GM21390 (cell line): ENCODE measurements at regions not wholly inside any gene's neighbourhood (a gene's known extent, or its start where the extent isn't known, plus 50 kb on each side); places are given as distances from the start of the nearest gene placed in this dataset.
"Not testable (repeated sequence)": the region's sequence is repeated elsewhere in the genome, so short reads cannot be mapped to it uniquely, and the experiment has no call there.

Source experiments
- ATAC-seq: cut with Tn5 transposase; IDR thresholded peaks from one replicate; pipeline ENCODE4 v1.9.1; 2021; ENCODE audit not compliant: unreplicated experiment

GRCh38 chr1:143644035-143644434 lies 327.8 kb downstream of the FAM72C start:
- not testable (repeated sequence) for ATAC-seq

- no peak for ATAC-seq
Observed at GRCh38 chr1:143643148-143643885, 328.5 kb downstream of the FAM72C start.

- no peak for ATAC-seq
Observed at GRCh38 chr1:143625886-143626285, 345.9 kb downstream of the FAM72C start.

DNA sequence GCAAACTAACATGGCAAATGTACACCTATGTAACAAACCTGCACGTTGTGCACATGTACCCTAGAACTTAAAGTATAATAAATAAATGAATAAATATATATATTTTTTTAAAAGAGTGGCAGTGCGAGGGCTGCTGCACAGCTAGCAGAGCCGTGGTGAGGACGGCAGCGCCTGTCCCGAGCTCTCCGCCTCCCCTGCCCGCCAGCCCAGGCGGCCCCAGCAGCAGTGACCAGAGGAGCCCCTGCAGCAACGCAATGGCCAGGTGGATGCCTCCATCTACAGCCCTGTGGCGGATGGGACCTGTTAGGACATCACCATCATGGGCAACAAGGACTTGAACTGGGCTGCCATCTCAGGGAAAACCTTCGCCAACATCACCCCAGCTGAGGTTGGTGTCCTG lies 351.9 kb downstream of the FAM72C start:
- ATAC-seq = no peak

DNA sequence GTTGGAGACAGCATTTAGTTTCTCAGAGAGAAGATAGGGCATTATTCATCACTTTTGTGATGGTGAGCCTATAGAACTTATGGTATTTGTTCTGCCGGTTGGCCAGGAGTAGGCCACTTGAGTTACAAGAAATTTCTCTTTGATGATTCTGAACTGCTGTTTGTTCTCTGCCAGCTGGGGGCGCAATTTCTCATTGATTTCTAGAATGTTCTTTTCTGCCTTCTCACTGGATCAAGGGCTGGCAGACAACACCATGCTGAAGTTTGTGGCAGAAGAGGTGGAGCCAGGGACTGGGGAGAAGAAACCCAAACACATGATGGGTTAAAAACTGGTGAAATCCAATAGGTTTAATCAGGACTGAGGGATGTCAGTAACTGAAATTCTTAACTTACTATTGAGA lies 360.6 kb downstream of the FAM72C start:
- no peak for ATAC-seq

- ATAC-seq = no peak
Observed at GRCh38 chr1:143610196-143610595, 361.6 kb downstream of the FAM72C start.

DNA sequence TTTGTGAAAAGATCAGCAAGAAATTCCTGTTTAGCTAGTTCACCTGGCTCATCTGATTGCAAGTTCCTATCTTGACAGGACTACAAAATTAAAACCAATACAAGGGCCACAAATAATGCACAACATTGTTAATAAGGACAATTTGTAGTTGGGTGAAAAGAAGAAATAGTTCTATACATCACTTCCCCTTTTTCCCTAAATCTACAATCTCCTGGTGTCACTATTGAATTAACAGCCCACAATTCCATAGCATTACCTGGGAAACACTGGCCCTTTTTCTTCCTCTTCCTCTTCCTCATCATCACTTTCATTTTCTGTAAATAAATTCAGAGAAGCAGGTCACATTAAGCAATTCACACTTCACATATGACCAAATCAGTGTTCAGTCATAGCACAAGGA lies 366.9 kb downstream of the FAM72C start:
- ATAC-seq = no peak

- ATAC-seq = no peak
Observed at GRCh38 chr1:143584508-143584907, 387.3 kb downstream of the FAM72C start.

DNA sequence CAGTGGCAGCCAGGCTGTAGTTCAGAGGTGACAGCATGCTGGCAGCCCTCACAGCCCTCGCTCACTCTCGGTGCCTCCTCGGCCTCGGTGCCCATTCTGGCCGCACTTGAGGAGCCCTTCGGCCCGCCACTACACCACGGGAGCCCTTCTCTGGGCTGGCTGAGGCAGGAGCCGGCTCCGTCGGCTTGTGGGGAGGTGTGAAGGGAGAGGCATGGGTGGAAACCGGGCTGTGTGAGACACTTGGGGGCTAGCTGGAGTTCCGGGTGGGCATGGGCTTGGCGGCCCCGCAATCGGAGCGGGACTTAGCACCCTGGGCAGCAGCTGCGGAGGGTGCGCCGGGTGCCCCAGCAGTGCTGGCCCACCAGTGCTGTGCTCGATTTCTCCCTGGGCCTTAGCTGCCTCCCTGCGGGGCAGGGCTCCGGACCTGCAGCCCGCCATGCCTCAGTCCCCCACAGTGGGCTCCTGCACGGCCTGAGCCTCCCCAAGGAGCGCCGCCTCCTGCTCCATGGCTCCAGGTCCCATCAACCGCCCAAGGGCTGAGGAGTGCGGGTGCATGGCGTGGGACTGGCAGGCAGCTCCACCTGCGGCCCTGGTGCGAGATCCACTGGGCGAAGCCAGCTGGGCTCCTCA lies 396.8 kb downstream of the FAM72C start:
- ATAC-seq = no peak

- not testable (repeated sequence) for ATAC-seq
Observed at GRCh38 chr1:143572661-143573060, 399.1 kb downstream of the FAM72C start.

- not testable (repeated sequence) for ATAC-seq
Observed at GRCh38 chr1:143563761-143564160, 408.0 kb downstream of the FAM72C start.

DNA sequence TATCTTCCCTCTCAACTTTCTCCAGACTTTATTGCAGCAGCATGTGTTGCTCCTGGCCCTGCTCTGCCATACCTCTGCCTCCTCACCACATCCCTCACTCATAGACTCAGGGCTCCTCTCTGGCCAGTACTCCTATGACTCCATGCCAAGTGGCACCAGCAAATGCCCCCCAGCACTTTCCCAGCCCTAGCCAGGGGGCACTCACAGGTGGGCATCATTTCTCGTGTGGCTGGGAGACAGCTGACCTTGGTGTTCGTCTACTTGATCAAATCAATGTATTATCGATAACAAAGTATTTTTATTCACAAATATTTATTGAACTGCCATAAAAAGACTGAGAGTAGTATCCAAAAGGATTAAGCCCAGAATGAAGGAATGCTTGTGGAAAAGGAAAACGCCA lies 418.2 kb downstream of the FAM72C start:
- ATAC-seq = no peak

DNA sequence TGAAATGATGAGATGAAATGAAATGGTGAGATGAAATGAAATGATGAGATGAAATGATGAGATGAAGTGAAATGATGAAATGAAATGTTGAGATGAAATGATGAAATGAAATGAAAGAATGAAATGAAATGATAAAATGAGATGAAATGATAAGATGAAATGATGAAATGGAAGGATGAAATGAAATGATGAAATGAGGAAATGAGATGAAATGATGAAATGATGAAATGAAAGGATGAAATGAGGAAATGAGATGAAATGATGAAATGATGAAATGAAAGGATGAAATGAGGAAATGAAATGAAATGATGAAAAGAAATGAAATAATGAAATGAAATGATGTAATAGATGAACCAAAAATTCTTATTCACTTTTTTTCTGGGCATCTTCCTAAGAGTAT lies 467.1 kb downstream of the FAM72C start:
- ATAC-seq = not testable (repeated sequence)

DNA sequence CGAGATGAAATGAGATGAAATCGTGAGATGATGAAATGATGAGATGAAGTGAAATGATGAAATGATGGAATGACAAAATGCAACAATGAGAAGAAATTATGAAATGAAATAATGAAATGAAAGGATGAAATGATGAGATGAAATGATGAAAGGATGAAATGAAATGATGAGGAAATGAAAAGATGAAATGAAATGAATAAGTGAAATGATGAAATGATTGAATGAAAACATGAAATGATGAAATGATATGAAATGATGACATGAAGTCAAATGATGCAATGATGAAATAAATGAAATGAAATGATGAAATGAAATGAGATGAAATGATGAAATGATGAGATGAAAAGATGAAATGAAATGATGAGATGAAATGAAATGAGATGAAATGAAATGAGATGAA lies 467.7 kb downstream of the FAM72C start:
- not testable (repeated sequence) for ATAC-seq

DNA sequence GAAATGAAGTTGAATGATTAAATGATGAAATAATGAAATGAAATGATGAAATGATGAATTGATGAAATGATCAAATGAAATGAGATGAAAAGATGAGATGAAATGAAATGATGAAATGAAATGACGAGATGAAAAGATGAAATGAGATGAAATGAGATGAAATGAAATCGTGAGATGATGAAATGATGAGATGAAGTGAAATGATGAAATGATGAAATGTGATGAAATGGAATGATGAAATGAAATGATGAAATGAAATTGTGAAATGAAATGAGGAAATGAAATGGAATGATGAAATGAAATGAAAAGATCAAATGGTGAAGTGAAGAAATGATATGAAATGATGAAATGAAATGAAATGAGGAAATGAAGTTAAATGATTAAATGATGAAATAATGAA lies 468.7 kb downstream of the FAM72C start:
- not testable (repeated sequence) for ATAC-seq

DNA sequence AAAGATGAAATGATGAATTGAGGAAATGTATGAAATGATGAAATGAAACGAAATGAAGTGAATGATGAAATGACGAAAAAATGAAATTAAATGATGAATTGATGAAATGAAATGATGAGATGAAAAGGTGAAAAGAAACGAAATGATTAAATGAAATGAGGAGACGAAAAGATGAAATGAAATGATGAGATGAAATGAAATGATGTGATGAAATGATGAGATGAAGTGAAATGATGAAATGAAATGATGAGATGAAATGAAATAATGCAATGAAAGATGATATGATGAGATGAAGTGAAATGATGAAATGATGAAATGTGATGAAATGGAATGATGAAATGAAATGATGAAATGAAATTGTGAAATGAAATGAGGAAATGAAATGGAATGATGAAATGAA lies 469.7 kb downstream of the FAM72C start:
- ATAC-seq = not testable (repeated sequence)

DNA sequence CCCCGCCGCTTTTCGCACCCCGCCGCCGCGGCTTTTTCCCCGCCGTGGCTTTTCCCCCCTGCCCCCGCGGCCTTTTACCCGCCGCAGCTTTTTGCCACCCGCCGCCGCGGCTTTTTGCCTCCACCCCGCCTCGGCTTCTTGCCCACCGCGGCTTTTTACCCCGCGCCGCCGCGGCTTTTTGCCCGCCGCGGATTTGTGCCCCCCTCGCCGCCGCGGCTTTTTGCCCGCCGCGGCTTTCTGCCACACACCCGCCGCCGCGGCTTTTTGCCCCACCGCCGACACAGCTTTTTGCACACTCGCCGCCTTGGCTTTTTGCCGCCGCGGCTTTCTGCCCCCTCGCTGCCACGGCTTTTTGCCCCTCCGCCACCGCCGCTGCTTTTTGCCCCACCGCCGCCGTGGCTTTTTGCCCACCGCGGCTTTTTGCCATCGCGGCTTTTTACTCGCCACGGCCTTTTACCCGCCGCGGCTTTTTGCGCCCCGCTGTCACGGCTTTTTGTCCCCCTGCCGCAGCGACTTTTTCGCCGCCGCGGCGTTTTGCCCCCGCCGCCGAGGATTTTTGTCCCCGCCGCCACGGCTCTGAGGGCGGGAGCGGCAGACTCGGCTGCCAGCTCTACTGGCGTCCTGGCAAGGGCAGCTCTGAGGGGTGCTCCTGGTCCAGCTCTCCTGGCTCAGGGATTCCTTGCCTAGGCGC lies 473.6 kb downstream of the FAM72C start:
- ATAC-seq = not testable (repeated sequence)

DNA sequence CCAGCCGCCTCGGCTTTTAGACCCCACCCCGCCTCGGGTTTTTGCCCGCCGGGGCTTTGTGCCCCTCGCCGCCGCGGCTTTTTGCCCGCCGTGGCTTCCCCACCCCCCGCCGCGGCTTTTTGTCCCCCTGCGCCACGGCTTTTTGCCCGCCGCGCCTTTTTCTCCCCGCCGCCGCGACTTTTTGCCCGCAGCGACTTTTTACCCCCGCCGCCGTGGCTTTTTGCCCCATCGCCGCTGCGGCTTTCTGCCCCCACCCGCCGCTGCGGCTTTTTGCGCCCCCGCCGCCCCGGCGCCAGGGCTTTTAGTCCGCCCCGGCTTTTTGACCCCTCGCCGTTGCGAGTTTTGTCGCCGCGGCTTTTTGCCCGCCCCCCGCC lies 474.4 kb downstream of the FAM72C start:
- ATAC-seq = no peak

DNA sequence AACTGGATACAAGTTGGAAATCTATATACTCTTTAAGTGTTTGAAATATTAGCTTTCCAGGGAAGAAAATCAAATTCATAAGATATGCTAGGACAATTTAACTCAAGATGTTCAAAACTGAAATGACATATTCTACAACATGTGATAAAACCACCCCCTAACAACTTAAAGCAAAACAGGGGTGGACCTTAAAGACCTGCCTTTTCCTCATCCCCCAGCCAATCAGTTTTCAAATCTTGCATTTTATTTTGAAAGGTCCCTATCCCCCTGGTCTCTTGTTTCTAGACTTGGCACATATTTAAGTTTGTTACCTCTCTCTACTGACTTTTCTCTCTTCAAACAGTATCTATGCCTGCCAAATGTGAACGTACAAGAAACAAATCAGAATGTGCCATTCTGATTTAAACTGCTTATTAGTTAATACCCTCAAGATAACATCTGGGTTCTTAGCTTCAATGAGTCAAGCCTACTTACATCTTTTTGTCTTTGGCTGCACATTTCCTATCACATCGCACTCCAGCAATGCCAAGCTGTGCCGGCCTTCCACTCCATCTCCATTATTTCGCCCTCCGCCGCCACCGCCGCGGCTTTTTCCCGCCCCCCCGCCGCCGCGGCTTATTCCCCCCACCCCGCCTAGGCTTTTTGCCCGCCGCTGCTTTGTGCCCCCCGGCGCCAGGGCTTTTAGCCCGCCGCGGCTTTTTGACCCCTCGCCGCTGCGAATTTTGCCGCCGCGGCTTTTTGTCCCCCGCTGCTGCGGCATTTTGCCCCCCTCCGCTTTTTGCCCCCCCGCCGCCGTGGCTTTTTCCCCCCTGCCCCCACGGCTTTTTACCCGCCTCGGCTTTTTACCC lies 475.0 kb downstream of the FAM72C start:
- not testable (repeated sequence) for ATAC-seq
